ENCODE measurements at regions not wholly inside any gene's neighbourhood (a gene's known extent, or its start where the extent isn't known, plus 50 kb on each side); places are given as distances from the start of the nearest gene placed in this dataset.

DNA sequence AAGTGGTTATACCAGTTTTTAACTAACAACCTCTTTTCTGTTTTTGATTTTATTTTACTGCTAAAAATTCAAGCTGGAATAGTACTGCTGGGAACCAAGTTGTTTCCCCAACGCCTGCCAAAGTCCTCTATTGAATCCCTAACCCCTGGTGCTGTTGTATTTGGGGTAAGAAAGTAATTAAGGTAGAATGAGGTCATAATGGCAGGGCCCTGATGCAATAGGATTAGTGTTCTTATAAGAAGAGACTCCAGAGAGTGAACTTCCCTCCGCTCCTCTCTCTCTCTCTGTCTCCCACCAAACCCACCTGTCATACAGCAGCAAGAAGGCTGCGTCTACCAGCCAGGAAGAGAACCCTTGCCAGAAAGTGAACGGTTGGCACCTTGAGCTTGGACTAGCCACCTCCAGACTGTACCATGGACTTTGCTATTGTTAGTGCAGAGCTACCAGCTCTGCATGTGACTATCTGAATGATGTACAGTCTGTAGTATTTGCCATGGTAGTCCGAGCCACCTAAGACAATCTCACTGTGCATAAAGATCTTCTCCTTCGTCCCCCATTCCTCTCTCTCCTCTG lies 86.5 kb upstream of the KLF6 start:
- WGBS, 2 donors (ENCODE audit: low coverage in 1 of 2): 89 to 97% methylated on average over 5 to 6 of the region's 6 CpGs

DNA sequence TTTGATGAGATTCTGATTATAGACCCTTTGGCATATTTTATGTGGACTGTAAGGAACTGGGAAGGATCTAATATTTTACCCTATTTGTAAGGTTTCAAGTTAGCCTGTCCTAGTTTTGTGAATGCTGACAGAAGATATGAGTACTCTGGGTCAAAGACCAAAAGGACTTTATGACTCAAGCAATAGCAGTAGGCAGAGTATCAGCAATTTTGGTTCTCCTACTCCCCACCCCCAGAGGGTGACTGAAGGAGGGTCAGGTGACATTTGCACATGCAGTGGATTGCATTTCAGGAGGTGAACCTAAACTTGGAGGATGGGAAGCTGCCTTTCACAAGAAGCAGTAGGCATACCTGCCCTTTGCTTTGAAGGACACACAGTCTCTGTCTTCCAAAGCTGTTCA lies 84.0 kb upstream of the KLF6 start:
- in situ Hi-C loops (cut with MboI; ENCODE audit: low pct_ligation_motif_present in 1 of 4, low pct_unique_long_range_greater_than_20kb in 1 of 4, low sequenced_read_pairs in 3 of 4) (loop anchor here in 1 of 4 donors (10.0 kb wide), 1 partner anchor 84 kb away; the partner anchor contains the start of gene KLF6), intact Hi-C loops (cut with DNase I; ENCODE audit: low total_unique reads) (no loop called here)
- Histone ChIP-seq H3K36me3 (no peaks in the 10 kb centered on the region), H3K27me3 (no peaks in the 10 kb centered on the region), H3K27ac (peak overlapping the region; percentile 71 to 80 (median 78)), H3K4me1 (peaks cover 1 to 65% (median 25%) of the 10 kb centered on the region in 4 donors), H3K9me3 (no peaks in the 10 kb centered on the region), H3K4me3 (no peak overlapping the region)
- peak in 1 of 3 donors; percentile 25 for TF ChIP-seq POLR2AphosphoS5 (IDR thresholded peaks at IDR 0.05)
- no peak for TF ChIP-seq EP300 (IDR thresholded peaks at IDR 0.05; ENCODE audit: low read depth)
- peak; percentile 41 for DNase-seq

More for the DNA sequence above, 86.5 kb upstream of the KLF6 start:
- in situ Hi-C loops (cut with MboI; ENCODE audit: low pct_ligation_motif_present in 1 of 4, low pct_unique_long_range_greater_than_20kb in 1 of 4, low sequenced_read_pairs in 3 of 4): no loop called here
- no peak for DNase-seq
- Histone ChIP-seq H3K27me3 (no peaks in the 10 kb centered on the region), H3K4me1 (peaks cover 8 to 78% (median 42%) of the 10 kb centered on the region in 4 donors), H3K36me3 (no peaks in the 10 kb centered on the region), H3K27ac (peak overlapping the region in 1 of 4 donors; percentile 24), H3K9me3 (no peaks in the 10 kb centered on the region), H3K4me3 (no peak overlapping the region)
- intact Hi-C loops (cut with DNase I; ENCODE audit: low total_unique reads): no loop called here
- TF ChIP-seq EP300 (IDR thresholded peaks at IDR 0.05; ENCODE audit: low read depth) (no peak), CTCF (IDR thresholded peaks at IDR 0.05) (no peak), POLR2A (IDR thresholded peaks at IDR 0.05) (no peak), POLR2AphosphoS5 (IDR thresholded peaks at IDR 0.05) (no peak)

GRCh38 chr10:3868271-3868664 lies 83.3 kb upstream of the KLF6 start:
- in situ Hi-C loops (cut with MboI; ENCODE audit: low pct_ligation_motif_present in 1 of 4, low pct_unique_long_range_greater_than_20kb in 1 of 4, low sequenced_read_pairs in 3 of 4): loop anchor here in 1 of 4 donors (10.0 kb wide), 1 partner anchor 83 kb away; the partner anchor contains the start of gene KLF6
- Histone ChIP-seq H3K4me1 (peaks cover 0 to 58% (median 21%) of the 10 kb centered on the region in 4 donors), H3K36me3 (no peaks in the 10 kb centered on the region), H3K9me3 (no peaks in the 10 kb centered on the region), H3K4me3 (no peak overlapping the region), H3K27me3 (no peaks in the 10 kb centered on the region), H3K27ac (peak overlapping the region; percentile 71 to 80 (median 78))
- TF ChIP-seq POLR2A (IDR thresholded peaks at IDR 0.05): no peak
- no peak for TF ChIP-seq POLR2AphosphoS5 (IDR thresholded peaks at IDR 0.05)
- no peak for TF ChIP-seq CTCF (IDR thresholded peaks at IDR 0.05)
- no peak for TF ChIP-seq EP300 (IDR thresholded peaks at IDR 0.05; ENCODE audit: low read depth)
- DNase-seq: no peak
- WGBS, 2 donors (ENCODE audit: low coverage in 1 of 2): 67 to 81% methylated on average over 3 to 6 of the region's 6 CpGs
- intact Hi-C loops (cut with DNase I; ENCODE audit: low total_unique reads): no loop called here

DNA sequence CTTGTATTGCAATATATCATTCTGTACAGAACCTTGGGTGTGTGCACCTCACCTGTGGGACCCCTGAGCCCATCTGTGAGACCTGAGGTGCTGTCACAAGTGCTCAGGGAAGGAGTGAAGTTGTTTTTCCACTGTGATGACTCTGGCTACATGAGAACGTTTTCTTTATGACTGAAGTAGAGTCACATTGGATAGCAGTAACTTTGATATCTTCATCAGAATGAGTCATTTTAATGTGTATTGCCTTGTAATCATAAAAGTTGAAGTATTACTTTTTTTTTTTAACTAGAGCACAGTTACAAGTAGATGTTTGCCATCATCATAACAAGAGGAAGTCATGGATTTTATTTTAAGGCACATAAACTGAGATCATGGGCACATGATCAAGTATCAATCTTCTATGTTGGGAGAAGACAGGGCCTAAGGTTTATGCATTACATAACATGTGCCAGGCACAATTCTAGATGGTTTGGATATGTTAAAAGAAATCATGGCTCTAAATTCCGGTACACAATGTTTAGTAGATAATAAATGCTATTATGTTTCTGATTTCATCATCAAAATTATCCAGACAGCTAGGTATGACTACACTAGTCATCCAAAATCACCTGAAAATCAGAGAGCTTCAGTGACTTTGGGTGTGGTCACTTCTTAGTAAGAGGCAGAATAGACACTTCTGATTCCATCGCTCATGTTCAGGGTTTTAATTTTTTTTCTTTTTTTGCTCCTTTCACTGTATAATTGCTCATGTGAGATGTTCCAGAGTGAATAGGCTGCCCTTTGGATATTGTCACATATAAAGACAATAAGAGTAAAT lies 82.7 kb upstream of the KLF6 start:
- DNase-seq: peak; percentile 57

More for the DNA sequence above, 82.7 kb upstream of the KLF6 start:
- H3K4me3 ChIP-seq: no peak overlapping the region
- peaks cover 0 to 52% (median 20%) of the 10 kb centered on the region in 4 donors for H3K4me1 ChIP-seq
- intact Hi-C loops (cut with DNase I; ENCODE audit: low total_unique reads) (no loop called here), in situ Hi-C loops (cut with MboI; ENCODE audit: low pct_ligation_motif_present in 1 of 4, low pct_unique_long_range_greater_than_20kb in 1 of 4, low sequenced_read_pairs in 3 of 4) (loop anchor here in 1 of 4 donors (10.0 kb wide), 1 partner anchor 83 kb away; the partner anchor contains the start of gene KLF6)
- WGBS, 2 donors (ENCODE audit: low coverage in 1 of 2): 42 to 52% methylated on average over 3 of the region's 3 CpGs
- no peaks in the 10 kb centered on the region for H3K27me3 ChIP-seq
- peak overlapping the region; percentile 78 to 86 (median 80) for H3K27ac ChIP-seq
- TF ChIP-seq EP300 (IDR thresholded peaks at IDR 0.05; ENCODE audit: low read depth): no peak
- peak in 2 of 3 donors; percentile 73 to 78 for TF ChIP-seq POLR2AphosphoS5 (IDR thresholded peaks at IDR 0.05)
- TF ChIP-seq CTCF (IDR thresholded peaks at IDR 0.05): no peak
- peak; percentile 66 for TF ChIP-seq POLR2A (IDR thresholded peaks at IDR 0.05)
- no peaks in the 10 kb centered on the region for H3K9me3 ChIP-seq
- H3K36me3 ChIP-seq: no peaks in the 10 kb centered on the region
